K562 (cell line): ENCODE measurements at regions not wholly inside any gene's neighbourhood (a gene's known extent, or its start where the extent isn't known, plus 50 kb on each side); places are given as distances from the start of the nearest gene placed in this dataset.

Source experiments
- ATAC-seq: fragments of 200-7000 bp; cut with Tn5 transposase; 3 replicates; pipeline ENCODE4 v1.9.1; 2020; ENCODE audit warnings: moderate library complexity
- BruUV-seq: library from RNA; stranded (reverse); fragments of 400-500 nt; replicated peaks from 2 replicates; lab custom pipeline; 2021; lab: Mats Ljungman, UMichigan
- CTCF ChIA-PET: fragments of 300-600 bp; formaldehyde crosslinking; extraction: SDS; loops from one replicate; lab custom pipeline; 2021; ENCODE audit warnings: low intra/inter-chr PET ratio; lab: Yijun Ruan, JAX
- POLR2A ChIA-PET: fragments of 300-600, 350-650 bp; sonication (Branson Sonifier 250); formaldehyde crosslinking; extraction: SDS; loops from one replicate; lab custom pipeline; 2021; ENCODE audit warnings: antibody characterized with exemption, inconsistent platforms; lab: Yijun Ruan, JAX
- DNase-seq, 4 experiments: peaks; one replicate each; pipeline versions ENCODE4 v3.0.0 to v3.0.0-alpha.2; 2011 to 2018; ENCODE audit warnings: low spot score in 3 of 4, mixed read lengths in 3 of 4; ENCODE audit errors: extremely low read depth in 1 of 4
- FAIRE-seq: peaks from 2 replicates; lab custom pipeline; 2011; peaks lifted over from hg19 to GRCh38; lab: Jason Lieb, UNC
- H2AFZ ChIP-seq: 2 replicates; pipeline ENCODE4 v1.6.0; 2011; ENCODE audit warnings: low read depth, low read length, control low read depth, inconsistent platforms
- H3K27ac ChIP-seq: fragments of 200-600 bp; 3 replicates; pipeline ENCODE4 v1.8.0; 2011; ENCODE audit warnings: low read depth, mild to moderate bottlenecking, control low read depth, inconsistent platforms, low read length, moderate library complexity, mixed read lengths; ENCODE audit errors: extremely low read depth
- H3K27me3 ChIP-seq, 2 experiments: fragments of 300-600 bp in 1 of 2; 2 replicates in 1 of 2; 3 replicates in 1 of 2; pipeline versions ENCODE4 v1.6.0 to v1.8.0; 2011; ENCODE audit warnings: inconsistent platforms in 2 of 2, low read length in 2 of 2, mild to moderate bottlenecking in 1 of 2, mixed read lengths in 1 of 2, moderate library complexity in 1 of 2; ENCODE audit not compliant: control insufficient read depth in 2 of 2, insufficient read depth in 2 of 2
- H3K36me3 ChIP-seq: fragments of 300-600 bp; 3 replicates; pipeline ENCODE4 v1.8.0; 2011; ENCODE audit warnings: mild to moderate bottlenecking, low read length, inconsistent platforms; ENCODE audit not compliant: control insufficient read depth, insufficient read depth
- H3K4me1 ChIP-seq, 2 experiments: fragments of 200-600 bp in 1 of 2; replicated peaks in 1 of 2; 2 replicates in 1 of 2; 3 replicates in 1 of 2; pipeline versions ENCODE4 v1.5.1 to v1.8.0; 2011; ENCODE audit warnings: inconsistent platforms in 2 of 2, low read length in 2 of 2, mild to moderate bottlenecking in 1 of 2, mixed read lengths in 1 of 2, moderate library complexity in 1 of 2; ENCODE audit not compliant: control insufficient read depth in 2 of 2, insufficient read depth in 2 of 2
- H3K4me2 ChIP-seq: 2 replicates; pipeline ENCODE4 v1.6.1; 2011; ENCODE audit warnings: low read length, control low read depth, inconsistent platforms, mixed read lengths; ENCODE audit not compliant: insufficient read depth
- H3K4me3 ChIP-seq: fragments of 200-600 bp; sonication (generic), shearing (Covaris generic); 2 replicates; pipeline ENCODE4 v1.5.1; 2016; ENCODE audit warnings: control low read depth, inconsistent platforms
- H3K79me2 ChIP-seq: fragments of 200-600 bp; 3 replicates; pipeline ENCODE4 v1.8.0; 2011; ENCODE audit warnings: low read length, inconsistent platforms; ENCODE audit not compliant: control insufficient read depth, insufficient read depth
- H3K9ac ChIP-seq, 2 experiments: 2 replicates each; pipeline versions ENCODE4 v1.6.0 to v1.6.1; 2011; ENCODE audit warnings: low read depth in 2 of 2, low read length in 2 of 2, control low read depth in 1 of 2, inconsistent platforms in 1 of 2, mild to moderate bottlenecking in 1 of 2, mixed read lengths in 1 of 2; ENCODE audit not compliant: insufficient read depth in 1 of 2
- H3K9me1 ChIP-seq: one replicate; pipeline ENCODE4 v1.6.0; 2011; ENCODE audit warnings: inconsistent platforms, mild to moderate bottlenecking, low read length, moderate library complexity; ENCODE audit not compliant: control insufficient read depth, insufficient read depth
- H3K9me3 ChIP-seq: replicated peaks from 2 replicates; pipeline ENCODE4 v1.5.1; 2011; ENCODE audit warnings: low read depth, low read length, inconsistent platforms; ENCODE audit not compliant: control insufficient read depth, insufficient read depth
- H4K20me1 ChIP-seq: replicated peaks from 2 replicates; pipeline ENCODE4 v1.6.1; 2011; ENCODE audit warnings: low read length, inconsistent platforms, mixed read lengths; ENCODE audit not compliant: control insufficient read depth, insufficient read depth
- BRD4 ChIP-seq: fragments of 200-600 bp; sonication (generic); IDR thresholded peaks from 2 replicates; pipeline ENCODE4 v1.6.1; 2017; ENCODE audit warnings: inconsistent platforms
- CGGBP1 ChIP-seq: fragments of 250-450 bp; sonication (Bioruptor Pico); IDR thresholded peaks from 2 replicates; pipeline ENCODE4 v1.9.0; 2021; ENCODE audit warnings: mild to moderate bottlenecking
- ETV6 ChIP-seq, 3 experiments: fragments of 150-350 bp in 1 of 3; sonication (generic) in 1 of 3; formaldehyde crosslinking in 1 of 3; IDR thresholded peaks; 2 replicates each; pipeline versions ENCODE4 v1.6.1 to v1.8.0; 2014 to 2022; ENCODE audit warnings: borderline replicate concordance in 2 of 3, low read depth in 2 of 3, antibody characterized with exemption in 1 of 3, low read length in 1 of 3, mild to moderate bottlenecking in 1 of 3, missing genetic modification reagents in 1 of 3
- FOSL1 ChIP-seq: fragments of 200-800 bp; sonication (Bioruptor generic); conservative IDR thresholded peaks from 2 replicates; pipeline ENCODE4 v1.6.1; 2016; ENCODE audit warnings: missing genetic modification characterization, missing compliant biosample characterization
- GABPB2 ChIP-seq: fragments of 250-450 bp; sonication (Bioruptor Pico); conservative IDR thresholded peaks from 2 replicates; pipeline ENCODE4 v1.5.1; 2021; ENCODE audit warnings: mild to moderate bottlenecking
- HEY1 ChIP-seq: fragments of 250-450 bp; sonication (Bioruptor Pico); IDR thresholded peaks from 2 replicates; pipeline ENCODE4 v1.5.0; 2020; ENCODE audit warnings: mild to moderate bottlenecking, moderate library complexity, borderline replicate concordance
- HNRNPL ChIP-seq: fragments of 200-400 bp; formaldehyde crosslinking; IDR thresholded peaks from 2 replicates; pipeline ENCODE4 v1.6.1; 2017; ENCODE audit warnings: low read depth, mild to moderate bottlenecking, low read length
- KDM4B ChIP-seq, 2 experiments: fragments of 450-650 bp in 1 of 2; sonication (generic) in 1 of 2; IDR thresholded peaks; 2 replicates each; pipeline ENCODE4 v1.6.1; 2016 to 2017; ENCODE audit warnings: borderline replicate concordance in 2 of 2, antibody characterized with exemption in 1 of 2, low read depth in 1 of 2, mild to moderate bottlenecking in 1 of 2
- L3MBTL2 ChIP-seq: fragments of 450-650 bp; IDR thresholded peaks from 2 replicates; pipeline ENCODE4 v1.6.1; 2016; ENCODE audit warnings: mild to moderate bottlenecking, moderate library complexity
- MCM3 ChIP-seq: fragments of 450-650 bp; IDR thresholded peaks from 2 replicates; pipeline ENCODE4 v1.6.1; 2016
- MEIS2 ChIP-seq: fragments of 450-650 bp; IDR thresholded peaks from 2 replicates; pipeline ENCODE4 v1.6.1; 2014; ENCODE audit warnings: mild to moderate bottlenecking; ENCODE audit not compliant: partially characterized antibody
- PHF21A ChIP-seq: fragments of 450-650 bp; IDR thresholded peaks from 2 replicates; pipeline ENCODE4 v1.6.1; 2017; ENCODE audit warnings: low read depth, borderline replicate concordance
- RBM34 ChIP-seq: fragments of 200-400 bp; formaldehyde crosslinking; IDR thresholded peaks from 2 replicates; pipeline ENCODE4 v1.6.1; 2018; ENCODE audit warnings: low read length, borderline replicate concordance; ENCODE audit not compliant: insufficient read depth
- TBP ChIP-seq: optimal IDR thresholded peaks from 2 replicates; pipeline ENCODE3; 2011; ENCODE audit warnings: low read depth, low read length, improper control_type of control experiment
- ZNF121 ChIP-seq: sonication (generic); formaldehyde crosslinking; conservative IDR thresholded peaks from 2 replicates; pipeline ENCODE4 v1.8.0; 2022; ENCODE audit warnings: missing genetic modification reagents
- WGBS: fragments of 100-300 bp; shearing (Covaris generic); methylation state at CpG from one replicate; pipeline ENCODE4 v1.1.6; 2016; ENCODE audit warnings: low coverage, mixed read lengths; ENCODE audit not compliant: insufficient coverage; ENCODE audit errors: missing lambda C conversion rate; 5-methylcytosine and 5-hydroxymethylcytosine counted together
- in situ Hi-C: fragments of 300-500 bp; cut with MboI; formaldehyde crosslinking; loops from 4 replicates; pipeline ENCODE4 v1.15.0; 2018; ENCODE audit warnings: inconsistent platforms, mixed read lengths
- intact Hi-C: fragments of 100-400 bp; cut with micrococcal nuclease; formaldehyde crosslinking; loops from 2 replicates; pipeline ENCODE4 v1.14.2; 2022

- in situ Hi-C loops (no loop called here), intact Hi-C loops (no loop called here)
- Histone ChIP-seq H3K9me3 (no peaks in the 10 kb centered on the region), H3K9me1 (no peaks in the 10 kb centered on the region), H3K36me3 (0 out of 3 replicates have a peak, but pooled peaks cover 2% of the 10 kb centered on the region), H4K20me1 (peaks cover 8% of the 10 kb centered on the region; the same call in 1 of the 2 replicates), H3K27me3 (peaks cover 0 to 10% of the 10 kb centered on the region in 2 experiments; a peak in 1 of 5 replicates), H3K27ac (no peak overlapping the region), H2AFZ (no peak overlapping the region), H3K4me3 (no peak overlapping the region), H3K79me2 (peaks cover 37% of the 10 kb centered on the region), H3K4me2 (no peak overlapping the region), H3K9ac (no peak overlapping the region), H3K4me1 (peaks cover 33 to 37% of the 10 kb centered on the region in 2 experiments)
- FAIRE-seq (no peak), ATAC-seq (no peak), DNase-seq (no peak)
- ChIA-PET CTCF (no interaction called here), POLR2A (interaction anchor here (1.3 to 1.5 kb wide), 2 partner anchors 11 to 44 kb away, joined by 4 to 10 read pairs; no protein-coding TSS in a partner anchor)
- WGBS = 62% methylated on average over 5 of the region's 5 CpGs
- TF ChIP-seq HNRNPL = no peak
- TF ChIP-seq MCM3 = no peak
- no peak for TF ChIP-seq TBP
- TF ChIP-seq RBM34 = no peak
- TF ChIP-seq PHF21A = no peak
- TF ChIP-seq KDM4B (IDR thresholded peaks at IDR 0.05; ENCODE audit: borderline replicate concordance in 2 of 2, low read depth in 1 of 2) = no peak
- no peak for TF ChIP-seq BRD4
- no peak for TF ChIP-seq CGGBP1 (CRISPR knock-in tag)
- TF ChIP-seq ETV6 (IDR thresholded peaks at IDR 0.05; ENCODE audit: borderline replicate concordance in 1 of 2, low read depth in 2 of 2, low read length in 1 of 2) = no peak
- no peak for TF ChIP-seq ETV6 (CRISPR knock-in tag; IDR thresholded peaks at IDR 0.05; ENCODE audit: borderline replicate concordance)
- TF ChIP-seq HEY1 (CRISPR knock-in tag) = no peak
- TF ChIP-seq FOSL1 (tag) = no peak
- no peak for TF ChIP-seq L3MBTL2
- no peak for TF ChIP-seq ZNF121 (CRISPR knock-in tag)
- TF ChIP-seq GABPB2 (CRISPR knock-in tag) = no peak
- TF ChIP-seq MEIS2 = no peak
- no TSS peak for BruUV-seq
These were observed 113.3 kb downstream of the NAV1 start for GRCh38 chr1:201652181-201652580.
